PC-9 (cell line): ENCODE measurements at regions not wholly inside any gene's neighbourhood (a gene's known extent, or its start where the extent isn't known, plus 50 kb on each side); places are given as distances from the start of the nearest gene placed in this dataset.
"Not testable (repeated sequence)": the region's sequence is repeated elsewhere in the genome, so short reads cannot be mapped to it uniquely, and the experiment has no call there.

ENCODE experiments used
- BruUV-seq: library from RNA; stranded (reverse); fragments of 400-500 nt; replicated peaks from 2 replicates; lab custom pipeline; 2021; lab: Mats Ljungman, UMichigan
- CTCF ChIA-PET: fragments of 300-600 bp; sonication (Branson Sonifier 250); formaldehyde crosslinking; loops from one replicate; lab custom pipeline; 2022; ENCODE audit warnings: antibody characterized with exemption; lab: Charles Lee
- POLR2A ChIA-PET: fragments of 300-600 bp; sonication (Branson Sonifier 250); formaldehyde crosslinking; loops from one replicate; lab custom pipeline; 2022; ENCODE audit warnings: antibody characterized with exemption; ENCODE audit not compliant: unreplicated experiment; lab: Charles Lee
- DNase-seq, 2 experiments: peaks; one replicate each; pipeline versions ENCODE4 v3.0.0 to v3.0.0-alpha.2; 2015 to 2022; ENCODE audit warnings: mixed read lengths in 1 of 2
- H2AFZ ChIP-seq: fragments of 200-600 bp; sonication (generic); 2 replicates; pipeline ENCODE4 v1.8.1; 2017; ENCODE audit warnings: antibody characterized with exemption
- H3F3A ChIP-seq: fragments of 200-600 bp; sonication (generic); 2 replicates; pipeline ENCODE4 v1.8.1; 2017; ENCODE audit warnings: antibody characterized with exemption, mild to moderate bottlenecking, low read depth; ENCODE audit not compliant: insufficient read depth
- H3K27ac ChIP-seq: fragments of 200-600 bp; sonication (generic); 2 replicates; pipeline ENCODE4 v1.6.1; 2016; ENCODE audit warnings: mixed run types
- H3K27me3 ChIP-seq: fragments of 200-600 bp; sonication (generic); 2 replicates; pipeline ENCODE4 v1.6.1; 2016; ENCODE audit warnings: low read depth, mixed run types; ENCODE audit not compliant: insufficient read depth
- H3K36me3 ChIP-seq: fragments of 200-600 bp; sonication (generic); 2 replicates; pipeline ENCODE4 v1.6.1; 2016; ENCODE audit warnings: low read depth, mixed run types
- H3K4me1 ChIP-seq: fragments of 200-600 bp; sonication (generic); replicated peaks from 2 replicates; pipeline ENCODE4 v1.6.1; 2016; ENCODE audit warnings: mixed run types; ENCODE audit not compliant: insufficient read depth
- H3K4me2 ChIP-seq: fragments of 200-600 bp; sonication (generic); 2 replicates; pipeline ENCODE4 v1.6.1; 2017; ENCODE audit warnings: mixed run types
- H3K4me3 ChIP-seq: fragments of 200-600 bp; sonication (generic); 2 replicates; pipeline ENCODE4 v1.6.1; 2016; ENCODE audit warnings: mixed run types
- H3K79me2 ChIP-seq: fragments of 200-600 bp; sonication (generic); 2 replicates; pipeline ENCODE4 v1.6.1; 2017; ENCODE audit warnings: low read depth, mixed run types
- H3K9me2 ChIP-seq: fragments of 200-600 bp; sonication (generic); 2 replicates; pipeline ENCODE4 v1.8.1; 2017; ENCODE audit warnings: mild to moderate bottlenecking; ENCODE audit not compliant: insufficient read depth
- H3K9me3 ChIP-seq: fragments of 200-600 bp; sonication (generic); 2 replicates; pipeline ENCODE4 v1.8.1; 2016; ENCODE audit warnings: low read depth; ENCODE audit not compliant: insufficient read depth
- H4K20me1 ChIP-seq: fragments of 200-600 bp; sonication (generic); 2 replicates; pipeline ENCODE4 v1.8.1; 2017; ENCODE audit not compliant: insufficient read depth
- EZH2 ChIP-seq: fragments of 200-600 bp; sonication (generic); IDR thresholded peaks from 2 replicates; pipeline ENCODE4 v1.8.0; 2017; ENCODE audit warnings: antibody characterized with exemption, low read depth
- intact Hi-C: fragments of 100-400 bp; cut with micrococcal nuclease; formaldehyde crosslinking; loops from one replicate; pipeline ENCODE4 v1.10.0; 2022; ENCODE audit not compliant: unreplicated experiment
- TF ChIP-seq, protein P1 (sequence below): fragments of 200-600 bp; sonication (generic); conservative IDR thresholded peaks from 2 replicates; pipeline ENCODE4 v1.6.1; 2017; ENCODE audit warnings: mixed run types, antibody characterized with exemption, mild to moderate bottlenecking, moderate library complexity

GRCh38 chr15:95032156-95032555 lies 800.8 kb downstream of the MCTP2 start:
- POLR2A ChIA-PET: no interaction called here

DNA sequence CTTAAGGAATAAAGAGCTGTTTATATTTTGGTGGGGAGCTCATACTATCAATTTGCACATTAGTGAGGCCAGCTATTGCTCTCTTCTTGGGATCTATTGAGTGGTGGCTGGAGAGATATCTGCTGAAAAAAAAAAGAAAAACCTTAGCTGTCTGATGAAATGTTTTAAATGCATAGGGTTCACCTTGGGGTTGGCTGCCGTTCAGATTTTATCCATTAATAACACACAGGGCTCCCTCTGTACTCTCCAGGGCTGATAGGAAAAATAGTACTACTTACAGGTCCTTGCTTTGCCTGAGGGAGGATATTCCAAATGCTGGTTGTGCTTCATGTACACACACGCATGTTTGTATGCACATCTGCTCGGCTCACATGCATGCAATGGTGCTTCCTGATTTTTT lies 803.7 kb downstream of the MCTP2 start:
- Histone ChIP-seq H3K9me3 (no peaks in the 10 kb centered on the region), H3F3A (no peaks in the 10 kb centered on the region), H3K79me2 (no peaks in the 10 kb centered on the region), H3K27ac (no peak overlapping the region), H2AFZ (no peak overlapping the region), H4K20me1 (no peaks in the 10 kb centered on the region), H3K4me2 (no peak overlapping the region), H3K4me3 (no peak overlapping the region), H3K4me1 (no peaks in the 10 kb centered on the region), H3K36me3 (no peaks in the 10 kb centered on the region), H3K27me3 (no peaks in the 10 kb centered on the region), H3K9me2 (no peaks in the 10 kb centered on the region)
- BruUV-seq: no TSS peak
- TF ChIP-seq, protein P1, sequence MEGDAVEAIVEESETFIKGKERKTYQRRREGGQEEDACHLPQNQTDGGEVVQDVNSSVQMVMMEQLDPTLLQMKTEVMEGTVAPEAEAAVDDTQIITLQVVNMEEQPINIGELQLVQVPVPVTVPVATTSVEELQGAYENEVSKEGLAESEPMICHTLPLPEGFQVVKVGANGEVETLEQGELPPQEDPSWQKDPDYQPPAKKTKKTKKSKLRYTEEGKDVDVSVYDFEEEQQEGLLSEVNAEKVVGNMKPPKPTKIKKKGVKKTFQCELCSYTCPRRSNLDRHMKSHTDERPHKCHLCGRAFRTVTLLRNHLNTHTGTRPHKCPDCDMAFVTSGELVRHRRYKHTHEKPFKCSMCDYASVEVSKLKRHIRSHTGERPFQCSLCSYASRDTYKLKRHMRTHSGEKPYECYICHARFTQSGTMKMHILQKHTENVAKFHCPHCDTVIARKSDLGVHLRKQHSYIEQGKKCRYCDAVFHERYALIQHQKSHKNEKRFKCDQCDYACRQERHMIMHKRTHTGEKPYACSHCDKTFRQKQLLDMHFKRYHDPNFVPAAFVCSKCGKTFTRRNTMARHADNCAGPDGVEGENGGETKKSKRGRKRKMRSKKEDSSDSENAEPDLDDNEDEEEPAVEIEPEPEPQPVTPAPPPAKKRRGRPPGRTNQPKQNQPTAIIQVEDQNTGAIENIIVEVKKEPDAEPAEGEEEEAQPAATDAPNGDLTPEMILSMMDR: no peak
- no peak for TF ChIP-seq EZH2
- no peak for DNase-seq
- intact Hi-C loops: no loop called here
- POLR2A ChIA-PET: no interaction called here
- CTCF ChIA-PET: no interaction called here

More at GRCh38 chr15:95032156-95032555, 800.8 kb downstream of the MCTP2 start:
- H3K4me1 ChIP-seq: no peaks in the 10 kb centered on the region
- H2AFZ ChIP-seq: no peak overlapping the region
- H3K79me2 ChIP-seq: no peaks in the 10 kb centered on the region
- H3K27ac ChIP-seq: no peak overlapping the region
- no peak for DNase-seq
- no peak overlapping the region for H3K4me2 ChIP-seq
- H3K4me3 ChIP-seq: no peak overlapping the region
- no peaks in the 10 kb centered on the region for H3K36me3 ChIP-seq
- H3K27me3 ChIP-seq: no peaks in the 10 kb centered on the region
- intact Hi-C loops: no loop called here
- H3K9me3 ChIP-seq: no peaks in the 10 kb centered on the region
- H3K9me2 ChIP-seq: no peaks in the 10 kb centered on the region
- no peak for TF ChIP-seq EZH2
- TF ChIP-seq, protein P1: no peak
- H3F3A ChIP-seq: no peaks in the 10 kb centered on the region
- CTCF ChIA-PET: no interaction called here
- no peaks in the 10 kb centered on the region for H4K20me1 ChIP-seq
- BruUV-seq: no TSS peak

DNA sequence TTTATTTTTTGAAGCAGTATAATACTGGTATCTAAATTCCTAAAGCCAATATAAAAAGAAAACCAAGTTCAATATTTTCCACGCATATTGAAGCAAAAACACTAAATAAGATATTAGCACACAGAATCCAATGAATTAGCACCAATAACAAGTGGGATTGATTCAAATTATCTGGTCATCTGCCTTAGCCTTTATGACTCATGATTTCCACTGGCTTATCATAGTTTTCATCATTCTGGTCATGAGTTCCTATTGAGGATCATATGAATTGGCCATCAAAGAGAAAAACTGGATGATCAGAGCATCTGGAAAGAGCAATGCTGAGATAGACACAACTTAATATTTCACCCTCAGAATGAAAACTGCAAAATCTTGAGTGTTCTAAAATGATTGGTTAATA lies 809.9 kb downstream of the MCTP2 start:
- Histone ChIP-seq H3K4me1 (no peaks in the 10 kb centered on the region), H3K4me2 (no peak overlapping the region), H3K79me2 (no peaks in the 10 kb centered on the region), H3K9me2 (no peaks in the 10 kb centered on the region), H3K9me3 (no peaks in the 10 kb centered on the region), H3K36me3 (no peaks in the 10 kb centered on the region), H2AFZ (no peak overlapping the region), H3K4me3 (no peak overlapping the region), H3F3A (no peaks in the 10 kb centered on the region), H3K27ac (no peak overlapping the region), H4K20me1 (no peaks in the 10 kb centered on the region), H3K27me3 (no peaks in the 10 kb centered on the region)
- POLR2A ChIA-PET: no interaction called here
- BruUV-seq: no TSS peak
- CTCF ChIA-PET: no interaction called here
- no peak for DNase-seq
- intact Hi-C loops: no loop called here
- TF ChIP-seq EZH2: no peak
- TF ChIP-seq, protein P1: no peak

DNA sequence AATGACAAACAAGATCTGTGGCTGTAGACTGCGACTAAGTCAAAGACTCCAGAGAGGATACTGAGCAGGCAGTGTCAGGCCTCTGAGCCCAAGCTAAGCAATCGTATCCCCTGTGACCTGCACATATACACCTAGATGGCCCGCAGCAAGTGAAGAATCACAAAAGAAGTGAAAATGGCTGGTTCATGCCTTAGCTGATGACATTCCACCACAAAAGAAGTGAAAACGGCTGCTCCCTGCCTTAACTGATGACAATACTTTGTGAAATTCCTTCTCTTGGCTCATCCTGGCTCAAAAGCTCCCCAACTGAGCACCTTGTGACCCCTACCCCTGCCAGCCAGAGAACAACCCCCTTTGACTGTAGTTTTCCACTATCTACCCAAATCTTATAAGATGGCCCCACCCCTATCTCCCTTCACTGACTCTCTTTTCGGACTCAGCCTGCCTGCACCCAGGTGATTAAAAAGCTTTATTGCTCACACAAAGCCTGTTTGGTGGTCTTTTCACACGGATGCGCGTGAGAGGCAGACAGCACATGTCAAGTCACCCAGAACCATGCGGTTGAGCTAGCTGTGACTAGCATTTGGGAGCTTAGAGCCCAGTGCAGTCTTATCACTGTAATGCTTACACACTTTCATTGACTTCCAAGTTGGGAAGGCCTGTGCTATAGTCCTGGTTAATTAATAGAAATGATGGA lies 812.0 kb downstream of the MCTP2 start:
- DNase-seq: not testable (repeated sequence)

More for the DNA sequence above, 812.0 kb downstream of the MCTP2 start:
- POLR2A ChIA-PET, H3K4me3 ChIP-seq, H3K27ac ChIP-seq, H3K4me2 ChIP-seq, CTCF ChIA-PET, H3K9me3 ChIP-seq, intact Hi-C loops, H3F3A ChIP-seq, H3K27me3 ChIP-seq, H3K79me2 ChIP-seq, H3K9me2 ChIP-seq, H3K36me3 ChIP-seq, H3K4me1 ChIP-seq, BruUV-seq, H2AFZ ChIP-seq, H4K20me1 ChIP-seq: not testable (repeated sequence)
